A549 (cell line): ENCODE measurements at regions not wholly inside any gene's neighbourhood (a gene's known extent, or its start where the extent isn't known, plus 50 kb on each side); places are given as distances from the start of the nearest gene placed in this dataset.

Experiments used
- CEBPB ChIP-seq, 2 experiments: fragments of >200 bp in 1 of 2; sonication (Bioruptor Twin) in 1 of 2; formaldehyde crosslinking in 1 of 2; IDR thresholded peaks; 2 replicates each; pipeline ENCODE4 v1.6.1; 2012 to 2016
- NR3C1 ChIP-seq: fragments of >200 bp; sonication (Bioruptor Twin); formaldehyde crosslinking; IDR thresholded peaks from 3 replicates; pipeline ENCODE4 v1.6.1; 2017
- RAD21 ChIP-seq, 2 experiments: fragments of >200 bp in 1 of 2; sonication (Bioruptor Twin) in 1 of 2; formaldehyde crosslinking in 1 of 2; IDR thresholded peaks in 1 of 2; conservative IDR thresholded peaks in 1 of 2; 2 replicates in 1 of 2; 3 replicates in 1 of 2; pipeline ENCODE4 v1.6.1; 2012 to 2018; ENCODE audit warnings: inconsistent platforms in 1 of 2
- SMC3 ChIP-seq: fragments of >200 bp; sonication (Bioruptor Twin); formaldehyde crosslinking; IDR thresholded peaks from 3 replicates; pipeline ENCODE4 v1.6.1; 2018; ENCODE audit warnings: inconsistent platforms
- ZC3H11A ChIP-seq: fragments of 450-650 bp; IDR thresholded peaks from 2 replicates; pipeline ENCODE4 v1.6.1; 2014; ENCODE audit warnings: antibody characterized with exemption, mild to moderate bottlenecking
- TF ChIP-seq, protein P1 (sequence below): fragments of >200 bp; sonication (Bioruptor Twin); formaldehyde crosslinking; IDR thresholded peaks from 3 replicates; pipeline ENCODE4 v1.5.1; 2016
- TF ChIP-seq, protein P2 (sequence below): IDR thresholded peaks from 2 replicates; pipeline ENCODE4 v1.6.1; 2012
- TF ChIP-seq, protein P3 (sequence below): fragments of >200 bp; sonication (Bioruptor Twin); formaldehyde crosslinking; IDR thresholded peaks from 2 replicates; pipeline ENCODE4 v1.6.1; 2016

DNA sequence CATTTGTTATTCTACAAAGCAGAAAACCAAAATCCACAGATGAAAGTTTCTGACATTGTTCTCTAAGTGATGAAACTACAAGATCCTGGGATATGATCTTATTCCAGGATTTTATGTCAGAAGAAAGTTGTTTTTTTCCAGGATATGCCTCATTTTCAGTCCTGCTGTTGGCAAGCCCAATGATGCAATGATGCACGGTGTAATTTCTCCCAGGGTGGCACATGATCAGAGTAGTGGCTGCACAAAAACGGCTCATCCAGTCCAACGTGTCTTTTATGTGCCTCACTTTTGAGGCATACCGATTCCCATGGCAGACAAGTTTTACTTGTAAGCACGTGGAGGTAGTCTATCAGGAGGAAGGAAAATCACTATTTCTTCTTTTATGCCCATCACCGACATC, 302.3 kb upstream of the JAG1 start:
- TF ChIP-seq CEBPB (IDR thresholded peaks at IDR 0.05) (no peak), NR3C1 (no peak), RAD21 (conservative IDR thresholded peaks at IDR 0.05 in 1 of 2, IDR thresholded peaks at IDR 0.05 in 1 of 2) (no peak), SMC3 (no peak), ZC3H11A (no peak)
- TF ChIP-seq, protein P1, sequence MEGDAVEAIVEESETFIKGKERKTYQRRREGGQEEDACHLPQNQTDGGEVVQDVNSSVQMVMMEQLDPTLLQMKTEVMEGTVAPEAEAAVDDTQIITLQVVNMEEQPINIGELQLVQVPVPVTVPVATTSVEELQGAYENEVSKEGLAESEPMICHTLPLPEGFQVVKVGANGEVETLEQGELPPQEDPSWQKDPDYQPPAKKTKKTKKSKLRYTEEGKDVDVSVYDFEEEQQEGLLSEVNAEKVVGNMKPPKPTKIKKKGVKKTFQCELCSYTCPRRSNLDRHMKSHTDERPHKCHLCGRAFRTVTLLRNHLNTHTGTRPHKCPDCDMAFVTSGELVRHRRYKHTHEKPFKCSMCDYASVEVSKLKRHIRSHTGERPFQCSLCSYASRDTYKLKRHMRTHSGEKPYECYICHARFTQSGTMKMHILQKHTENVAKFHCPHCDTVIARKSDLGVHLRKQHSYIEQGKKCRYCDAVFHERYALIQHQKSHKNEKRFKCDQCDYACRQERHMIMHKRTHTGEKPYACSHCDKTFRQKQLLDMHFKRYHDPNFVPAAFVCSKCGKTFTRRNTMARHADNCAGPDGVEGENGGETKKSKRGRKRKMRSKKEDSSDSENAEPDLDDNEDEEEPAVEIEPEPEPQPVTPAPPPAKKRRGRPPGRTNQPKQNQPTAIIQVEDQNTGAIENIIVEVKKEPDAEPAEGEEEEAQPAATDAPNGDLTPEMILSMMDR, result no peak
- TF ChIP-seq, protein P2, sequence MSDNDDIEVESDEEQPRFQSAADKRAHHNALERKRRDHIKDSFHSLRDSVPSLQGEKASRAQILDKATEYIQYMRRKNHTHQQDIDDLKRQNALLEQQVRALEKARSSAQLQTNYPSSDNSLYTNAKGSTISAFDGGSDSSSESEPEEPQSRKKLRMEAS, result no peak
- TF ChIP-seq, protein P3, sequence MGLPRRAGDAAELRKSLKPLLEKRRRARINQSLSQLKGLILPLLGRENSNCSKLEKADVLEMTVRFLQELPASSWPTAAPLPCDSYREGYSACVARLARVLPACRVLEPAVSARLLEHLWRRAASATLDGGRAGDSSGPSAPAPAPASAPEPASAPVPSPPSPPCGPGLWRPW, result no peak
